ENCODE measurements at regions not wholly inside any gene's neighbourhood (a gene's known extent, or its start where the extent isn't known, plus 50 kb on each side); places are given as distances from the start of the nearest gene placed in this dataset.
"Not testable (repeated sequence)": the region's sequence is repeated elsewhere in the genome, so short reads cannot be mapped to it uniquely, and the experiment has no call there.

DNA sequence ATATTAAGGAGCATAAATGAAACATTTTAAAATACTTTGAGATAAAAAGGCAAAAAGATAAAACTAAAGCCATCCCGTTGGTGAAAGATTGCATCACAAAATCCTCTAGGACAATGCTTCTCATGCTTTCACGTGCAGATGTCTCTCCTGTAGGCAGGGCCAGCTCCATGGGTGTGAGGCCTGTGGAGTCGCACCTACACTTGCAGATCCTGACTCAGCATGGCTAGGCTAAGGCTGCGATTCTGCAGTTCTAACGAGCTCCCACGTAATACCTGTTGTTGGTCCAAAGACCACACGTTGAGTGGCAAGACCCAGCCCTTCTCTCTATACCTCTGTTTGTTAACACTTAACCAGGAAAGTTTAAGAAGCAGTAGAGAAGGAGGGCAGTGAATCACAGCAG lies 62.1 kb upstream of the CAPRIN1 start:
- DNase-seq (ENCODE audit: low read depth in 2 of 2) = no peak
- no peak overlapping the region for H3K4me3 ChIP-seq (replicated peaks in 1 of 2; ENCODE audit: low read depth in 2 of 2, low read length in 2 of 2)
- TF ChIP-seq, protein P1, sequence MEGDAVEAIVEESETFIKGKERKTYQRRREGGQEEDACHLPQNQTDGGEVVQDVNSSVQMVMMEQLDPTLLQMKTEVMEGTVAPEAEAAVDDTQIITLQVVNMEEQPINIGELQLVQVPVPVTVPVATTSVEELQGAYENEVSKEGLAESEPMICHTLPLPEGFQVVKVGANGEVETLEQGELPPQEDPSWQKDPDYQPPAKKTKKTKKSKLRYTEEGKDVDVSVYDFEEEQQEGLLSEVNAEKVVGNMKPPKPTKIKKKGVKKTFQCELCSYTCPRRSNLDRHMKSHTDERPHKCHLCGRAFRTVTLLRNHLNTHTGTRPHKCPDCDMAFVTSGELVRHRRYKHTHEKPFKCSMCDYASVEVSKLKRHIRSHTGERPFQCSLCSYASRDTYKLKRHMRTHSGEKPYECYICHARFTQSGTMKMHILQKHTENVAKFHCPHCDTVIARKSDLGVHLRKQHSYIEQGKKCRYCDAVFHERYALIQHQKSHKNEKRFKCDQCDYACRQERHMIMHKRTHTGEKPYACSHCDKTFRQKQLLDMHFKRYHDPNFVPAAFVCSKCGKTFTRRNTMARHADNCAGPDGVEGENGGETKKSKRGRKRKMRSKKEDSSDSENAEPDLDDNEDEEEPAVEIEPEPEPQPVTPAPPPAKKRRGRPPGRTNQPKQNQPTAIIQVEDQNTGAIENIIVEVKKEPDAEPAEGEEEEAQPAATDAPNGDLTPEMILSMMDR (IDR thresholded peaks at IDR 0.05; ENCODE audit: low read depth, low read length) = no peak

DNA sequence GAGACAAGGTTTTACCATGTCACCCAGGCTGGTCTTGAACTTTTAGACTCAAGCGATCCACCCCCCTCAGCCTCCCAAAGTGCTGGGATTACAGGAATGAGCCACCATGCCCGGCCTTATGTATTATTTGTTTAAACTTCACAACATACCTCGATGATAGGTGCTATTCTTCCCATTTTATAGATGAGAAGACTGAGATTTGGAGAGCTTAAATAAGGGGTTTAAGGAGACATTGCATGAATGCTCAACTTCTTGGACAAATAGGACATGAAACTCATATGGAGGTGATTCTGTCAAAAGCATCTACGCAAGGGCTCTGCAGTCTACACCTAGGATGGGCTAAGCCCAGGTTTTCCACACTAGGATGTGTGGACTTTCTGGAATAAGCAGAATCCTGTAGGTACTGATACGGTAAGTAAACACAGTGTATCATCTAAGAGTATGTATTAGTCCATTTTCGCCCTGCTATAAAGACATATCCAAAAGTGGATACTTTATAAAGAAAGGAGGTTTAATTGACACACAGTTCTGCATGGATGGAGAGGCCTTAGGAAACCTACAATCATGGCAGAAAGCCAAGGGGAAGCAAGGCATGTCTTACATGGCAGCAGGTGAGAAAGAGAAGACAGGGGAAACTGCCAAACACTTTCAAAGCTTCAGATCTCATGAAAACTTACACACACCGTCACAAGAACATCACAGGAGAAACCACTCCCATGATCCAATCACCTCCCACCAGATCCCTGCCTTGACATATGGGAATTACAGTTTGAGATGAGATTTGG lies 62.8 kb upstream of the CAPRIN1 start:
- TF ChIP-seq, protein P1 (IDR thresholded peaks at IDR 0.05; ENCODE audit: low read depth, low read length) = no peak
- H3K4me3 ChIP-seq (replicated peaks in 1 of 2; ENCODE audit: low read depth in 2 of 2, low read length in 2 of 2) = no peak overlapping the region
- DNase-seq (ENCODE audit: low read depth in 2 of 2) = no peak

DNA sequence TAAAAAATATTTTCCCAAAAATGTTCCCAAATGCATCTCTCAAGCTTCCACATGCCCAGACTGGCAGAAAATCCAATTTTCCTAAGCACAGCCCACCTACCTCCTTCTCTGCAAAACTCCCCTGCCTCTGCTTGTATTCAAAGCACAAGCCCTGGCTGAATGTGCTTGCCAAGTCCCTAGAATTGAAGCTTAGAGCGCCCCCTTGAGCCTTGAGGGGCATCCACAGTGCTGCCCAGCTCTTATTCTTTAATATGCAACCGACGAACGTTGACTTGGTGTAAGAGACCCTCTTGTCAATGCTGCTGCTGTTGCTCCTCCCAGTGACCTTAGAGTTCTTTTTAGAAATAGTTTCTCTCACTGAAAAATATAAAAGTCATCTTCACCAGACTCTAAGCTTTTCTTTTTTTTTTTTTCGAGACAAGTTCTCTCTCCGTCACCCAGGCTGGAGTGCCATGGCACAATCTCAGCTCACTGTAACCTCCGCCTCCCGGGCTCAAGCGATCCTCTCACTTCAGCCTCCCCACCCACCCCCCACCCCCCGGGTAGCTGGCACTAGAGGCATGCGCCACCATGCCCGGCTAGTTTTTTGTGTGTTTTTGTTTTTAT lies 63.5 kb upstream of the CAPRIN1 start:
- TF ChIP-seq, protein P1 (IDR thresholded peaks at IDR 0.05; ENCODE audit: low read depth, low read length) = peak; percentile 88
- peak; percentile 91 for DNase-seq (ENCODE audit: low read depth in 2 of 2)
- H3K4me3 ChIP-seq (replicated peaks in 1 of 2; ENCODE audit: low read depth in 2 of 2, low read length in 2 of 2) = no peak overlapping the region

DNA sequence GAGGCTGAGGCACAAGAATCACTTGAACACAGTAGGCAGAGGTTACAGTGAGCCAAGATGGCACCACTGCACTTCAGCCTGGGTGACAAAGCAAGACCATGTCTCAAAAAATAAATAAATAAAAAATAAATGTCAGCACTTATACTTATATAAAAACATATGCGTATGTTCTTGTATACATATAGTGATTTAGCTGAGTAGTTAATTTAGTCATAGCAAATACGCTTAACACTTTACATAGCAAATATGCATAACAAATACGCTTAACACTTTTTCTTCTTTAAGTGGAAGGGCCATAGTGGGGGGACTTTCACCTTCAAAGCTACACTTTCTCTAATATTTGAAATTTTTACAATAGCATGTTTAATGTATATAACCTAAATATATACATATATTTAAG lies 64.0 kb upstream of the CAPRIN1 start:
- DNase-seq (ENCODE audit: low read depth in 2 of 2) = no peak
- TF ChIP-seq, protein P1 (IDR thresholded peaks at IDR 0.05; ENCODE audit: low read depth, low read length) = no peak
- H3K4me3 ChIP-seq (replicated peaks in 1 of 2; ENCODE audit: low read depth in 2 of 2, low read length in 2 of 2) = no peak overlapping the region

DNA sequence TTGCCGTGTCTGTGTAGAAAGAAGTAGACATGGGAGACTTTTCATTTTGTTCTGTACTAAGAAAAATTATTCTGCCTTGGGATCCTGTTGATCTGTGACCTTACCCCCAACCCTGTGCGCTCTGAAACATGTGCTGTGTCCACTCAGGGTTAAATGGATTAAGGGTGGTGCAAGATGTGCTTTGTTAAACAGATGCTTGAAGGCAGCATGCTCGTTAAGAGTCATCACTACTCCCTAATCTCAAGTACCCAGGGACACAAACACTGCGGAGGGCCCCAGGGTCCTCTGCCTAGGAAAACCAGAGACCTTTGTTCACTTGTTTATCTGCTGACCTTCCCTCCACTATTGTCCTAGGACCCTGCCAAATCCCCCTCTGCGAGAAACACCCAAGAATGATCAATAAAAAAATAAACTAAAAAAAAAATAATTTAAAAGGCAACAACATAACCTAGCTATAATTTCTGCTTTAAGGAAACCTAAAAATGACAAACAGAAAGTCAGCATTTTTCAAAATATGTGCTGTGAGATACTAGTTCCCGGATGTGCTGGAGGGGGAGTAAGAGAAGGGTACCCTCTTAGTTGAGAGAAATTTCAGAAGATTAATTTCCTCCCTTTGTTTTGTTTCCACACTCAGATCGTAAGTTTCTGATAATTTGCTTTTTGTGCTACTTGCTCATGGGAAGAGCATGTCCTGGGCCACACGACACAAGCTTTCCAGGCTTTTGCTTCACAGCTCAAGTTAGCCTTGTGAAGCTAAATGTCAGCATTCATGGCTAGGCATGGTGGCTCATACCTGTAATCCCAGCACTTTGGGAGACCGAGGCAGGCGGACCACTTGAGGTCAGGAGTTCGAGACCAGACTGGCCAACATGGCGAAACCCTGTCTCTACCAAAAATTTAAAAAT lies 64.7 kb upstream of the CAPRIN1 start:
- H3K4me3 ChIP-seq (replicated peaks in 1 of 2; ENCODE audit: low read depth in 2 of 2, low read length in 2 of 2); DNase-seq (ENCODE audit: low read depth in 2 of 2): not testable (repeated sequence)

DNA sequence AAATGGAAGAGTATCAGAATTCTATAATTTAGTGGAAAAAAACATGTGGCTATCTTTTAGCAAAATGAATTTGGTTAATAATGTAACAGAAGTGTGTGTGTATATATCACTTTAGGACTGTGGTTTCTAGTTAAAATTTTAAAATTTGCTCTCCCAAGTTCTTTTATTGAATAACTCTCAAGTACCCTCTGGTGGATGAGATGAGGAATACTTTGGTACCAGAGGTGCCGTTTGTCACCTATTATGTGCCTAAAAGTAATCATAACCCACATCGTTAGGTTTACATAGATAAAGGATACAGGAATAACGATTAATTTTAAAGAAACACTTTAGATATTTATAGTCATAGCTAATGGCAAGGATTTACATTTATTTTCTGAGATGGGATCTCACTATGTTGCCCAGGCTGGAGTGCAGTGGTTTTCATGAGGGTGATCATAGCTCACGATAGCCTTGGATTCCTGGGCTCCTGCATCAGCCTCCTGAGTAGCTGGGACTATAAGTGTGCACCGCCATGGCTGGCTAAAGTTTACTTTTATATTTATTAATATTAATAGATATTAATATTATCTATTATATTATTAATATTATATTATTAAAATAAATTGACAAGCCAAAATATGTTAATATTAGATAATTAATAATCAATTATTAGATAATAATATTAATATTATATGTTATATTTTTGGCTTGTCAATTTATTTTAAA lies 66.7 kb upstream of the CAPRIN1 start:
- TF ChIP-seq, protein P1 (IDR thresholded peaks at IDR 0.05; ENCODE audit: low read depth, low read length) = peak; percentile 29
- H3K4me3 ChIP-seq (replicated peaks in 1 of 2; ENCODE audit: low read depth in 2 of 2, low read length in 2 of 2) = no peak overlapping the region
- DNase-seq (ENCODE audit: low read depth in 2 of 2) = peak in 1 of 2 donors; percentile 6
